HEK293 (cell line): ENCODE measurements at regions not wholly inside any gene's neighbourhood (a gene's known extent, or its start where the extent isn't known, plus 50 kb on each side); places are given as distances from the start of the nearest gene placed in this dataset.

ENCODE experiments used
- ZNF133 ChIP-seq: fragments of 450-650 bp; formaldehyde crosslinking; IDR thresholded peaks from 2 replicates; pipeline ENCODE4 v1.5.1; 2016; ENCODE audit warnings: missing biosample characterization, missing genetic modification characterization
- TF ChIP-seq, protein P1 (sequence below): fragments of 450-650 bp; formaldehyde crosslinking; IDR thresholded peaks from 2 replicates; pipeline ENCODE4 v1.5.1; 2016; ENCODE audit warnings: missing biosample characterization, missing genetic modification characterization

- TF ChIP-seq, protein P1, sequence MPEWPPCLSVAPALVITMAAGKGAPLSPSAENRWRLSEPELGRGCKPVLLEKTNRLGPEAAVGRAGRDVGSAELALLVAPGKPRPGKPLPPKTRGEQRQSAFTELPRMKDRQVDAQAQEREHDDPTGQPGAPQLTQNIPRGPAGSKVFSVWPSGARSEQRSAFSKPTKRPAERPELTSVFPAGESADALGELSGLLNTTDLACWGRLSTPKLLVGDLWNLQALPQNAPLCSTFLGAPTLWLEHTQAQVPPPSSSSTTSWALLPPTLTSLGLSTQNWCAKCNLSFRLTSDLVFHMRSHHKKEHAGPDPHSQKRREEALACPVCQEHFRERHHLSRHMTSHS (tag by site-specific recombination) = no peak
- no peak for TF ChIP-seq ZNF133
Measured at GRCh38 chr4:155032521-155033229, 175.8 kb upstream of the NPY2R start.
